HG03045 (cell line): ENCODE measurements at regions not wholly inside any gene's neighbourhood (a gene's known extent, or its start where the extent isn't known, plus 50 kb on each side); places are given as distances from the start of the nearest gene placed in this dataset.

Source experiments
- ATAC-seq: cut with Tn5 transposase; IDR thresholded peaks from one replicate; pipeline ENCODE4 v1.9.1; 2021; ENCODE audit warnings: mild to moderate bottlenecking, moderate library complexity; ENCODE audit not compliant: unreplicated experiment

DNA sequence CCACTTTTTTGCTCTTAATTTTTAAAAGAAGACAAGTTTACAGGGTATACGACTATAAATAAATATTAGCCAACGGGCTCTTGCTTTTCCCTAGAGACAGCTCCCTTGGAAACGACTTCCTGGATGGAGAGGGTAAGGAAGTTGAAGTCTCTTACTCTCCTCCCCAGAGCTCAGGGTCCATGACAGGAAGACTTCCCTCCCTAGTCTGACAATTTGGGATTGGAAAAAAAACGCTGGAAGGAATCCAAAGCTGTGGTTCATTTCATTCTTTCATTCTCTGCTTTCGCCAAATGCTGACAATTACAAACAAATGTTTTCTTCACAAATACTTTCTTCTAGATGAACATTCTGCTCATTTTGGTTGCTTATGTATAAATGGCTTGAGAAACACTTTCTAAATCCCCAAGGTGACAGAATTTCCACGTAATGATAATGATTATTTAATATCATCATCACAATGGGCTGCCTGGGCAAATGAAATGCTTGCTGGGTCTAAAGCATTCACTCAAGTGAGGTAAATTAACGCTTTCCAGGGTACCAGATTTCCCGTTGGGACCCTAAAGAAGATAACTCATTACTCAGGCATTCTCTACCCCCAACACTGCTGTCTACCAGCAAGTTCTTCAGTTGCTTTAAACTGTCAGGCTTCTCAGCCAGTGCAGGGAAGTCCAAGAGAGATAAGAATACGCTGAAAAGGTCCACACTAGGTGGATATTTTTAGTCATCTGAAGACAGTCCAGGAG, 139.8 kb upstream of the SLC30A5 start:
- no peak for ATAC-seq

DNA sequence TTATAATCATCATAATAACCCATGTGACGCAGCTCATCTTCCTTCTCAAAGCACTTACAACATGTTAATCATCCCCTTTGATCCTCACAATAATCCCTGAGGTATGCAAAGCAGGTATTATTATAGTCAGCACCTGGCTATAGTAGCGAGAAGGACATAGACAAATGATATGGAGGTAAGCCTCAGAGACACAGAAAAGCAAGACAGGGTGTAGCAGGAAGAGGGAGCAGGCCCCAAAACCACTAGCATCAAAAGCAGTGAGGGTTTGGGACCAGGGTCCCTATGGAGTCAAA, 139.2 kb upstream of the SLC30A5 start:
- ATAC-seq = no peak

DNA sequence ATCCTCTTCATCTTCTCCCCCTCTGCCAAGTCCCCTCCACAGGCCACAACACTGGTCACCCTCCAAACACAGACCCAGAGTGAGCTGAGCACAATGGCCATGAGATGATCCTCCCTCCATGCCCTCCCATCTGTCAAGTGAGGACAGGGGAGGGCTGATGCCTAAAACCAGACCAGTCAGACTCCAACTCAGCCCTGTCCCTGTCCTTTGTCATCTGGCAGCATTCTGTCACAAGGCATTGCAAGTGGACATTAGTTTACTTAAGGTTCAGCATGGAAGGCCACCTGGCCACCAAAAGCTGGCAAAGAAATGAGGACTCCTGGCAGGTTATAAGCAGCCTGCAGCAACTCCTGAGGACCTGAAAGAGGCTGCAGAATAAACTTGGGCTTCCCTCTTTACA, 136.2 kb upstream of the SLC30A5 start:
- no peak for ATAC-seq

DNA sequence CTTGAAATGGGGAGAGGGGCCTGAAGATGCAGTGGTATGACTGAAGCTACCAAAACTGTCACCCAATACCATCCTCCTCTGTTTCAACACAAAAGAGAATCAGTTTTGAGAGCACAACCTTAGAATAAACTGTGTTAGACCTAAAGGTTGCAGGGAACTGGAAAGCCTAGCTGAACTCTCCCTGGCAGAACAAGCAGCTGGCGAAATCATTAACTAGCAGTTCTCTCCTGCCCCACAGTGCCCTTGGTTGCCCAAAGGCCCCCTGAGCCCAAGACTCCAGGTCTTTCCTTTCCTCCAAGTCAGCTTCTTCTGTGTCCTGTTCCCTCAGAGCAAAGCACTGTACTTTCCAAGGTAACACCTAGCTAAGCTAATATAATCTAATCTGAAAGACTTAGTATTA, 135.4 kb upstream of the SLC30A5 start:
- no peak for ATAC-seq

DNA sequence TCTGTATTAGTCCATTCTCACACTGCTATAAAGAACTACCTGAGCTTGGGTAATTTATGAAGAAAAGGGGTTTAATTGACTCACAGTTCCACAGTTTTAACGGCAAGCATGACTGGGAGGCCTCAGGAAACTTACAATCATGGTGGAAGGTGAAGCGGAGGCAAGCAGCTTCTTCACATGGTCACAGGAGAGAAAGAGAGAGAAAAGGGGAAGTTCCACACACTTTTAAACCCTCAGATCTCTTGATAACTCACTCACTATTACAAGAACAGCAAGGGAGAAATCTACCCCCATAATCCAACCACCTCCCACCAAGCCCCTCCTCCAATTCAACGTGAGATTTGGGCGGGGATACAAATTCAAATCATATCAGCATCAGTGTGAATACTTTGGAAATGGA, 133.4 kb upstream of the SLC30A5 start:
- no peak for ATAC-seq

DNA sequence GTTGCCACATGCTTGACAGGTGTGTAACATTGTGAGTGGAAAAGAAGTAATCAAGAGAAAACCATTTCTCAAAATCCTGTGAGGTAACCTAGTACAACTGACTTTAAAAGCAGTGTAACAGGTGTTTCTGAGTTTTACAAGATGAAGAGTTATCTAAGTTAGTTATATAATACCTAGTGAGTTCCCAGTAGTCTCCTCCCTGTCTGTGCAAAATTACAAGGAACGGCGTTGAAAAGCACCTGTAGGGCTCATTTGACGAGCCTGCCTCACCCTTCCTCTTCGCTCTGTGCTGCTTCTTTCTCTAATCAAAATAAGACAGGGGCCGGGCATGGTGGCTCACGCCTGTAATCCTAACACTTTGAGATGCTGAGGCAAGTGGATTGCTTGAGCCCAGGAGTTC, 132.9 kb upstream of the SLC30A5 start:
- no peak for ATAC-seq

DNA sequence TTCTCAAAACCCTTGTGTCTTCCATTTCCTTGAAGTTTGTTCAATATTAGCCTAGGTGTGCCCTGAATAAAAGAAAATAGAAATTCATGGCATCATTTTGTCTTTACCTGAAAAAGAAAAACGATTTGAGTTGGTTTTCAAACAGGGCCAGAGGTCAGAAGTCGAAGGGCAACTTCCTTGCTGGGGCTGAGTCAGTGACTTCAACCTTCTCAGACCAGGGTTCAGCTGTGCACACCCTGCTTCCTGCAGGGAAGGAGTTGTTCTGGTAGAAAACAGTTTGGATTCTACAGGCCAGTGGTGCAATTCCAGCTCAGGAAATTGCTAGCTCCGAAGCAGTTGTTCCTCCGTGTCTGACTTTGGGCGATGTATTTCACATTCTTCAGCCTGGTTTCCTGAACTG, 132.1 kb upstream of the SLC30A5 start:
- no peak for ATAC-seq

DNA sequence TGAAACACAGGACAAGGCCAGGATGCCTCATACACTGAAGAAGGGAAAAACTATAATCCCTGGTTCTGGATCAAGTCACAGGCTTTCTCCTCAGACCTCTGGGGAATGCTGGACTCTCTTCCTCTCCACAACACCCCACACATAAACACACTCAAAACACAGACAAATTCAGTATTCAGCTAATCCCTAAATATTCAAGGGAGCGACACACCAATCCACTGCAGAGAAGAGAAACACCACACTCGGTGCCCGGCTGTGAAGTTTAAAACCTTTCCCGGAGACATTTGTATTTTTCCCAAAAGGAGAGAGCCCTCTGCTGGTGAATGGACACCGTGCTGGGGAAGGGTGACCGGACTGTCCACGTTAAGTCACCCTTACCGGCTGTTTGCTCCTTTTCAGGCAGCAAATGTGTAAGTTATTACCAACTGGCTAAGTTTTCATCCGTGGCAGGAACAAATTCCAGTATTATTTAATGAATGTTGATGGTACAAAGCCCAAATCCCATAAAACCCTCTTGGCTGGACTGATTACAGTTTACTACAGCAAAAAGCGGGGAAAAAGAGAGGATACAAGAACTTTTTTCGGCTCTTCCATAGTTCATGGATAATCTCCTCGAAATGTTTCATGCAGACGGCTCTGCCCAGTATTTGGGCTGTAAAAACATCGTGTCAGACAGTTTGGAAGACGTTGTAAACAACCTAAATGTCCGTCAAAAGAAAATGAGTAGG, 130.9 kb upstream of the SLC30A5 start:
- no peak for ATAC-seq

DNA sequence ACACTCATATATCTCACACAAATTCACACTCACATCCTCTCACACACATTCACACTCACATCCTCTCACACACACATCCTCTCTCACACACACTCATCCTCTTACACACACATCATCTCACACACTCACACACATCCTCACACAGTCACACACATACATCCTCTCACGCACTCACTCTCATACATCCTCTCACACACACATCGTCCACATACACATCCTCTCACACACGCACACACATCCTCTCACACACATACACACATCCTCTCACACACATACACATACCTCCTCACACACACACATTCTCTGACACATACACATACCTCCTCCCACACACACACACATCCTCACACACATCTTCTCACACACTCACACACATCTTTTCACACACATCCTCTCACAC, 129.1 kb upstream of the SLC30A5 start:
- no peak for ATAC-seq

DNA sequence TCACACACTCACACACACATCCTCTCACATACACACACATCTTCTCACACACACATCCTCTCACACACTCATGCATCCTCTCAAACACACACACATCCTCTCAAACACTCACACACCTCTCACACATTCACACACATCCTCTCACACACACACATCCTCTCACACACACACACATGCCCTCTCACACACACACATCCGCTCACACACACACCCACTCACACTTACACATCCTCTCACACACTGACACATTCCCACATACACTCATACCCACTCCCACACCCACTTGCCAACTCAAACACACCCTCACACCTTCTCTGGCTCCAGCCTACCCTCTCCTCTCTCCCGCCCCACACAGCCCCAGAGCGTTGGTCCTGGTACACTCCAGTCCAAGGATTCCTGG, 127.9 kb upstream of the SLC30A5 start:
- ATAC-seq = no peak

DNA sequence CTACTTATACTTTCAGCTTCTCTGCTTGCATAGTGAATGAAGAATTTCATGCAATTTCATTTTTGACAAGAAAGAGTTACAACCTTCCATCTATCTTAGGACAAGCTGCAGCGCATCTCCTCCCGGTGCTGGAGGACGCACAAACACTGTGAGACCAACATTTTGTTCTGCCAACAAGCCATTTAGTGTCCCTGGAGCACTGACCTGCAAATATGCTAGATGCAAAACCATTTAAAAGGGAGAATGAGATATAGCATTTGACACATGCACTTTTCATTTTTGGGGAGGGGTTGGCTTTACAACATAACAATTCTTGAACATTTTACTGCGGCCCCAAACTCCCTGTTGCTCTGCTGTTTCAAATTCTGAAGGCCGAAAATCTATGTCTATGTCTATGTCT, 127.2 kb upstream of the SLC30A5 start:
- no peak for ATAC-seq

DNA sequence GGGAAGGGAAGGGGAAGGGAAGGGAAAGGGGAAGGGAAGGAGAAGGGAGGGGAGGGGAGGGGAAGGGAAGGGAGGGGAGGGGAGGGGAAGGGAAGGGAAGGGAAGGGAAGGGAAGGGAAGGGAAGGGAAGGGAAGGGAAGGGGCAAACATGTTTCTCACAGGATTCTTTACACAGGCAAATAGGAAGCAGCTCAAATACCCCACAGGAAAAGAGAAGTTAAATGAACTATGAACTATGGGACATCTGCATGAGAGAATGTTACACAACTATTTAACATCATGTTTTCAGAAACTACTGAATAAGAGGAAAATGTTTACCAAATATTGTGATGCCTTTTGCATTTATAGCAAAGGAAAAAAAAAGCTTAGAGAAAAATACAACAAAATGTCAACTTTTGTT, 125.4 kb upstream of the SLC30A5 start:
- no peak for ATAC-seq

DNA sequence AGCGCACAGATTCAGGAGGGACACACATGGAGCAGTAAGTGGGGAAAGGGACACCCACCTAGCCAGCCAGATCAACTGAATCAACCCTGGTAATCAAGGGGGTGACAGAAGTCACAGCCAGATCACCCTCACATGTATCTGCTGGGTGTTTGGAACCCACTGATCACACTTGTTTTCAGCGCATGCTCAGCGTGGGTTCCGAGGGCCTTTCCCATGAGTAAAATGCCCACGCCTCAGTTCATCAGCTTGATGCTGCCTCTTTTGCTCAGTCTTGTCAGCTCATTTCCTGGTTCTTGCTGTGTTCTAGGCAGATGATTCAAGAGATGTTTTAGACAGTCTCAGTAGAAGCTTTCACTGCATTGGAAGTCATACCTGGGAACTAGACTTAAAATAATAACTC, 123.2 kb upstream of the SLC30A5 start:
- ATAC-seq = no peak

DNA sequence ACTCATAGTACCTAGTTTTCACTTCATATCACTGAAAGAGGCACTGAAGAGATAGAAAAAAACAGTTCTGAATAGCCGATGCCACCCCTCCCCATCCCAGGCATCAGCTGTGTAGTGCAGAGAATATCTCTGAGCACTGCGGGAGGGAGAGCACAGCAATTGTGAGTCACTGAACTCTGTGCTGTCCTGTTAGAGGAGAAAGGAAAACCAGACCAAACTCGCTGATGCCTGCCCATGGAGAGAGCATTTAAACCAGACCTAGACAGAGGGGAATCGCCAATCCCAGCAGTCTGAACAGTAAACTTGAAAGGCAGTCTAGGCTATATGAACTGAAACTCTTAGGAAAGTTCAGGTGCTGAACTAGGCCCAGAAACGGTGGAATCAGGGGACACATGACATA, 120.1 kb upstream of the SLC30A5 start:
- ATAC-seq = no peak

DNA sequence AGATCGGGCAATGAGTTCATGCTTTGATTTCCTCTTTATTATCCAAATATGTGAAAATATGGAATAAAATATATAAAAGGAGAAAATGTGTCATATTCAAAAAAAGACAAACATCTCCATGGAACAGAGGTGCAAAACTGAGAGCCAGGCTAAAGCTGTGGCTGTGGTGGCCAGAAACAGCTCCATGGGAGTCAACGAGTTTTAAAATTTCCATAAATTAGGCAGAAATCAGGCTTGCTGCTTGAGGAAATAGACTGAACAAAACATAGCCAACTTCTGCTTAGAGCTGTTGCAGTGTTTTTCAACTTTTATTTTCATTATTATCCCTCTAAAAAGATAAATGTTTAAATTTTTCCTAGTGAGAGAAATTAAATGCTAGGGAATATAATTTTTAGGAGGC, 110.8 kb upstream of the SLC30A5 start:
- ATAC-seq = no peak

DNA sequence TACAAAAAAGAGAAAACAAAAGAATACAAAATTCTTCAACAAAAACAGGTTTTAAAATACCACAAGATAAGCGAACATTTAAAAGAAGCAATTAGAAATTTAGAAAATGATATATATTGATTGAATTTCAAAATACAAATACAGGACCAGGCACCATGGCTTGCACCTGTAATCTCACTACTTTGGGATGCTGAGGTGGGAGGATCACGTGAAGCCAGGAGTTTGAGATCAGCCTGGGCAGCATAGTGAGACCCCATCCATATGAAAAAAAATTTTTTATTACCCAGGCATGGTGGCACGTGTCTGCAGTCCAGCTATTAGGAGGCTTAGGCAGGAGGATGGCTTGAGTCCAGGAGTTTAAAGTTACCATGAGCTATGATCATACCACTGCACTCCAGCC, 109.9 kb upstream of the SLC30A5 start:
- no peak for ATAC-seq

DNA sequence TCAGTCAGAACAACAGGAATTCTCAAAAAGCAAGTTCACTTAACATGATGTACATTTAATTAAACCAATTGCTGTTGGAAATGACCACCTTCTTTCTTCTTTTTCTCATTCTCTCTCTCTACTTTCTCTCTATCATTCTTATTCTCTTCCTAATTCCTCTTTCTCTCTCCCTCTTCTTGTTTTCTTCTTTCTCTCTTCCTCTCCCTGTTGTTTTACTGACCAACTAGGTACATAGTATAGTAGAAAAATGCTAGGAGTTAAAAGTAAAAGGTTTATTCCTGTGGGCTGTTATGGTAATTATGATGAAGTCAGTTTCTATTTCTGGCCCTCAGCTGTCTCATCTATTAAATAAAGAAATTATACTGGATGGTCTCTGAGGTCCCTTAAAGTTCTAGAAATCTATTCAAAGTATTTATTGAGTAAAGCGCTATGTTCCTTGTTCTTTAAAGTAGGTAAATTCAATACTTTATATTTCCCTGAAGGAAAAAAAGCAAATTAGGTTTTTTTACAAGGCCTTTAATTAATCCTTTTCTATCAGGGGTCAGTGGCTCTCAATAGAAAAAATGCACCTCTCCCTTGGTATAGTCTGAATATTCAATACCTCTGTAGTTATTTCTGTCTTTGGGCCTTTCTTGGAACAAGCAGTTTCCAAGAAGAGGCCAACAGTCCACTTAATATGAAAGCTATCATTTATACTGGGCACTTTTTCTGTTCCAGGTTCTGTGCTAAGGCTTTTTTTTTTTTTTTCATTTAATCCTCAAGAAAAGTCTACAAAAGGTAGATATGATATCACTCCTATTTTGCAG, 102.3 kb upstream of the SLC30A5 start:
- ATAC-seq = no peak

DNA sequence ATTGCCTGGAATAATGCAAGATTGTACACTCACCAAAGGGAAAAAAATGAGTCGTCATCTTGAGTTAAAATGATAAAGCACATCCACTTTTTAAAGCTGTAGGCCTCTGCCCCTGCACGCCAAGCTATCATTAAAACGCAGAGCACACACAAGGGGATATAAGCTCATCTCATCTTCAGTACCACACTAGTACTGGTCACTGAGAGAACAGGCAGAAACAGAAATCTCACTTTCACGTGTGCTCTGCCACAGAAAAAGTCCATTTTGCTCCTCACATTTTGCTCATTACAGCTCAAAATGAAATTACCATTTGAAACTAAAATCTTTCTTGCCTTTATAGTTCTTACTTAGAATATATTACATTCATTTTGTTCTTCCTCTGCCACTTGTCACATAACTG, 99.2 kb upstream of the SLC30A5 start:
- ATAC-seq = no peak

DNA sequence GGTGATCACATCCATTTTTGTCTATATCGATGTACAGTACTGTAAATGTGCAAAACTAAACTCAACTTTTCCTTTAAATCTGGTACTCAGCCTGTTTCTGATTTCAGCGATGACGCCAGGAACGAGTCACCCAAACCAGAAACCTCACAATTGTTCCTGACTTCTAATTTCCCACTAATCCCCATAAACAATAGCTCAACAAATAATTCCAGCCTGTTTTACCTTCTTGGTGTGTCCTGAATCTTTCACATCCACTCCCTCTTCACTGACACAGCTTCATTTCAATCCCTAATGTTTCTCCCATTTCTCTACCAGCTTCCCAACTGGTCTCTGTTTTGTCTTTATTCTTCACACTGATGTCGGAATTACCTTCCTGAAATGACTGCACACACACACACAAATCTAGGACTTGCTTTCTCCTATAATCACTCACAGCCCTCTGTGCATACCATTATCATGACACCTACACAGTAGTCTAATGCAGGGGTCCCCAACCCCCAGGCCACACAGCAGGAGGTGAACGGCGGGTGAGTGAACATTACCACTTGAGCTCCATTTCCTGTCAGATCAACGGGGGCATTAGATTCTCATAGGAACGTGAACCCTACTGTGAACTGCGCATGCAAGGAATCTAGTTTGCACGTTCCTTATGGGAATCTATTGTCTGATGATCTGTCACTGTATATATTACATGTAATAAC, 97.8 kb upstream of the SLC30A5 start:
- ATAC-seq = no peak

DNA sequence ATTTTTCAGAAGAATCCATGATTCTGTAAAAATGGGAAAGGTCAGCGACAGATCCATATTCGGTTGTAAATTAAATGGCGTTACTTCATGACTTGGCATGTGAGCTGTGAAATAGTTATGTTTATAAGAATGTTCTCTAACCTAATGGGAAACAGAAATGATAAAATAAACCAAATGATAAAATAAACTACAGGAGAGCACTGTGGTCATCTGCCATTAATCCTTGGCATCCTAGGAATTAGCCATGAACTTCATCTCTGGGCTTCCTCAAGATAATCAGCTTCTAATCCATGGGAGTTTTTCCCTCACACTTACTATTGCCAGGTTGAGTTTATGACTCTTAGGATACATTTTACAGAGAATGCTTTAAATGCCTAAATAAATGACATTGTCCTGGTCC, 94.6 kb upstream of the SLC30A5 start:
- ATAC-seq = no peak

DNA sequence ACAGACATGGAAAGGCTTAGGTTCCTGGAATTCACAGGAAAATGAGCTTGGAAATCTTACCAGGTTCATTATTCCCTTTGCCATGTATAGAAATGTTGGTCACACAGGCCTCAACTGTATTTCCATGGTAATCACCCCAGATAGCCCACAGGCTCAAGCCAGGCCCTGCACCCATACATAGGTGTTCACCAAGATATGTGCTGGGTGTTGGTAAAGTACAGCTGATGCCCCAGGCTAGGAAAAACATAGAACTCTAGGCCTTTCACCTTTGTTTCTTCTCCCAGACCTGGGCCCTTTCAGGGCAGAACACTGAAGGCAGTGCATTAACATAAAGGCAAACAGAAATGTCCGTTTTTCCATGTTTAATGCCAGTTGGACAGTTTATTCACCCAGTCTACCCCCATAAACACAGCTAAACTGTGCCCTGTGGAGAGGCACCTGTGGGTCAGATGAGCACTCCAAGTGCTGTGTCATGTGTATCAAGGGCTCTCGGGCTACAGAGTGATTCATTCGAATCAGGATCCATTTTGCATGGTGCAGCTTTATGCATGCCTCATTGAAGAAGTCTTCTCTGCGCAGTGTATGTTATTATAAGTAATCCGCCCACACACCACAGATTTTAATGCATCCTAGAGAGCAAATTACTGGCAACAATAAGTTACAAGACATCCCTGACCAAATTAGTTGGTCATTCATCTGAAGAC, 93.4 kb upstream of the SLC30A5 start:
- ATAC-seq = no peak
